ENCODE measurements at regions not wholly inside any gene's neighbourhood (a gene's known extent, or its start where the extent isn't known, plus 50 kb on each side); places are given as distances from the start of the nearest gene placed in this dataset.

- Mint-ChIP-seq H3K4me1 (ENCODE audit: low read depth) (no peaks in the 10 kb centered on the region), H3K27me3 (ENCODE audit: low read depth) (no peaks in the 10 kb centered on the region)
Measured at GRCh38 chr4:12495211-12495610, 988.9 kb downstream of the RAB28 start.

GRCh38 chr4:12492730-12493393 is 991.3 kb downstream of the RAB28 start:
- no peak for DNase-seq (ENCODE audit: low spot score)
- no peak for TF ChIP-seq CTCF (IDR thresholded peaks at IDR 0.05)
- H3K9me3 Mint-ChIP-seq (ENCODE audit: low read depth) = peaks cover 13% of the 10 kb centered on the region
- H3K27me3 Mint-ChIP-seq (ENCODE audit: low read depth) = no peaks in the 10 kb centered on the region
- no peaks in the 10 kb centered on the region for H3K4me1 Mint-ChIP-seq (ENCODE audit: low read depth)
- no peaks in the 10 kb centered on the region for H3K36me3 Mint-ChIP-seq (ENCODE audit: low read depth)
- no peak overlapping the region for H3K27ac Mint-ChIP-seq (ENCODE audit: unreplicated experiment)
- H3K4me3 Mint-ChIP-seq (ENCODE audit: unreplicated experiment) = no peak overlapping the region

More at GRCh38 chr4:12495211-12495610, 988.9 kb downstream of the RAB28 start:
- DNase-seq (ENCODE audit: low spot score) = no peak
- no peak overlapping the region for H3K4me3 Mint-ChIP-seq (ENCODE audit: unreplicated experiment)
- H3K9me3 Mint-ChIP-seq (ENCODE audit: low read depth) = peaks cover 8% of the 10 kb centered on the region
- no peaks in the 10 kb centered on the region for H3K36me3 Mint-ChIP-seq (ENCODE audit: low read depth)
- no peak overlapping the region for H3K27ac Mint-ChIP-seq (ENCODE audit: unreplicated experiment)
- TF ChIP-seq CTCF (IDR thresholded peaks at IDR 0.05) = no peak

GRCh38 chr4:12488672-12489071 is 995.5 kb downstream of the RAB28 start:
- peaks cover 24% of the 10 kb centered on the region for H3K9me3 Mint-ChIP-seq (ENCODE audit: low read depth)
- H3K36me3 Mint-ChIP-seq (ENCODE audit: low read depth) = no peaks in the 10 kb centered on the region
- H3K4me3 Mint-ChIP-seq (ENCODE audit: unreplicated experiment) = no peak overlapping the region
- no peak for TF ChIP-seq CTCF (IDR thresholded peaks at IDR 0.05)
- H3K27me3 Mint-ChIP-seq (ENCODE audit: low read depth) = no peaks in the 10 kb centered on the region
- no peak for DNase-seq (ENCODE audit: low spot score)
- no peak overlapping the region for H3K27ac Mint-ChIP-seq (ENCODE audit: unreplicated experiment)
- H3K4me1 Mint-ChIP-seq (ENCODE audit: low read depth) = no peaks in the 10 kb centered on the region

GRCh38 chr4:12487000-12487399 is 997.1 kb downstream of the RAB28 start:
- Mint-ChIP-seq H3K36me3 (ENCODE audit: low read depth) (no peaks in the 10 kb centered on the region), H3K27me3 (ENCODE audit: low read depth) (no peaks in the 10 kb centered on the region), H3K4me3 (ENCODE audit: unreplicated experiment) (no peak overlapping the region), H3K9me3 (ENCODE audit: low read depth) (peaks cover 30% of the 10 kb centered on the region), H3K4me1 (ENCODE audit: low read depth) (no peaks in the 10 kb centered on the region), H3K27ac (ENCODE audit: unreplicated experiment) (no peak overlapping the region)
- no peak for TF ChIP-seq CTCF (IDR thresholded peaks at IDR 0.05)
- DNase-seq (ENCODE audit: low spot score) = no peak

GRCh38 chr4:12472087-12472486 is 1012.1 kb downstream of the RAB28 start:
- Mint-ChIP-seq H3K27ac (ENCODE audit: unreplicated experiment) (no peak overlapping the region), H3K4me1 (ENCODE audit: low read depth) (no peaks in the 10 kb centered on the region), H3K36me3 (ENCODE audit: low read depth) (no peaks in the 10 kb centered on the region), H3K4me3 (ENCODE audit: unreplicated experiment) (no peak overlapping the region), H3K9me3 (ENCODE audit: low read depth) (peaks cover 13% of the 10 kb centered on the region), H3K27me3 (ENCODE audit: low read depth) (no peaks in the 10 kb centered on the region)
- DNase-seq (ENCODE audit: low spot score) = no peak
- TF ChIP-seq CTCF (IDR thresholded peaks at IDR 0.05) = no peak

All from chondrocyte (in vitro differentiated cells).